Suprapubic skin (tissue), 4 donors: ENCODE measurements at regions not wholly inside any gene's neighbourhood (a gene's known extent, or its start where the extent isn't known, plus 50 kb on each side); places are given as distances from the start of the nearest gene placed in this dataset.
A peak's percentile ranks its signal among the peaks of the same experiment; 100 is the strongest.

Experiments
- DNase-seq, 2 donors: peaks; one replicate each; pipeline ENCODE4 v3.0.0-alpha.2; 2019; ENCODE audit warnings: low spot score in 2 of 2
- H3K27ac ChIP-seq: fragments of 200-600 bp; sonication (generic); one replicate; pipeline ENCODE4 v1.5.1; 2019
- H3K27me3 ChIP-seq: fragments of 200-600 bp; sonication (generic); one replicate; pipeline ENCODE4 v1.5.1; 2019
- H3K36me3 ChIP-seq: fragments of 200-600 bp; sonication (generic); one replicate; pipeline ENCODE4 v1.5.1; 2019
- H3K4me1 ChIP-seq: fragments of 200-600 bp; sonication (generic); one replicate; pipeline ENCODE4 v1.5.1; 2019
- H3K4me3 ChIP-seq: fragments of 200-600 bp; sonication (generic); one replicate; pipeline ENCODE4 v1.5.1; 2019; ENCODE audit warnings: mild to moderate bottlenecking
- H3K9me3 ChIP-seq: fragments of 200-600 bp; sonication (generic); one replicate; pipeline ENCODE4 v1.5.1; 2019
- EP300 ChIP-seq: sonication (generic); formaldehyde crosslinking; IDR thresholded peaks from one replicate; pipeline ENCODE4 v1.6.1; 2017; ENCODE audit warnings: antibody characterized with exemption
- POLR2A ChIP-seq, 2 donors: fragments of 450-650 bp; IDR thresholded peaks; one replicate each; pipeline ENCODE4 v1.6.1; 2017; ENCODE audit warnings: antibody characterized with exemption in 2 of 2, mild to moderate bottlenecking in 2 of 2, moderate library complexity in 2 of 2
- POLR2AphosphoS5 ChIP-seq, 3 donors: sonication (generic); formaldehyde crosslinking; IDR thresholded peaks; one replicate each; pipeline ENCODE4 v1.6.1; 2017; ENCODE audit warnings: antibody characterized with exemption in 3 of 3
- WGBS: methylation state at CpG from one replicate; pipeline ENCODE4 v1.1.5; 2018; 5-methylcytosine and 5-hydroxymethylcytosine counted together
- TF ChIP-seq, protein P1 (sequence below), 2 donors: fragments of 200-600 bp in 1 of 2; fragments of 450-650 bp in 1 of 2; sonication (generic) in 1 of 2; IDR thresholded peaks; one replicate each; pipeline ENCODE4 v1.5.1; 2016 to 2019; ENCODE audit warnings: antibody characterized with exemption in 2 of 2, mild to moderate bottlenecking in 1 of 2, moderate library complexity in 1 of 2

DNA sequence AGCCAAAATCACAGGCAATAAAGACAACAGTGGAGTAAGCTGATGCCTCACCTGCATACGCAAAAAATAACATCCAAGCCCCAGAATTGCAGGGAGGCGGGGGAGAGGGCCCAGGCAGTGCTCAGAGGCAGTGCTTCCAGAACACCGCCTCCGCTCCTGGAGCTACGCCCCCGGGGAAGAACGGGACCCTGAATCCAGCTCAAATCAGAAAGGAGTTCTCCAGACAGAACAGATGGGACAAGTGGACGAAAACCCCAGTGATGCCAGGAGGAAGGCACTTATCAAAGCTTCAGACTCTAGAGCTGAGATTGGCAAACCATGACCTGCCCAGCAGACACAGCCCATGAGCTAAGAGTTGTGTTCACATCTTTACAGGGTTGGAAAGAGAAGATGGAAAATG, 683.9 kb downstream of the TBC1D22A start:
- Histone ChIP-seq H3K36me3 (no peaks in the 10 kb centered on the region), H3K27ac (no peak overlapping the region), H3K4me3 (no peak overlapping the region), H3K9me3 (no peaks in the 10 kb centered on the region), H3K27me3 (peaks cover 24% of the 10 kb centered on the region), H3K4me1 (no peaks in the 10 kb centered on the region)
- no peak for DNase-seq
- no peak for TF ChIP-seq POLR2AphosphoS5 (IDR thresholded peaks at IDR 0.05)
- TF ChIP-seq POLR2A (IDR thresholded peaks at IDR 0.05), result no peak
- no peak for TF ChIP-seq EP300
- 88% methylated on average over 8 of the region's 8 CpGs for WGBS

DNA sequence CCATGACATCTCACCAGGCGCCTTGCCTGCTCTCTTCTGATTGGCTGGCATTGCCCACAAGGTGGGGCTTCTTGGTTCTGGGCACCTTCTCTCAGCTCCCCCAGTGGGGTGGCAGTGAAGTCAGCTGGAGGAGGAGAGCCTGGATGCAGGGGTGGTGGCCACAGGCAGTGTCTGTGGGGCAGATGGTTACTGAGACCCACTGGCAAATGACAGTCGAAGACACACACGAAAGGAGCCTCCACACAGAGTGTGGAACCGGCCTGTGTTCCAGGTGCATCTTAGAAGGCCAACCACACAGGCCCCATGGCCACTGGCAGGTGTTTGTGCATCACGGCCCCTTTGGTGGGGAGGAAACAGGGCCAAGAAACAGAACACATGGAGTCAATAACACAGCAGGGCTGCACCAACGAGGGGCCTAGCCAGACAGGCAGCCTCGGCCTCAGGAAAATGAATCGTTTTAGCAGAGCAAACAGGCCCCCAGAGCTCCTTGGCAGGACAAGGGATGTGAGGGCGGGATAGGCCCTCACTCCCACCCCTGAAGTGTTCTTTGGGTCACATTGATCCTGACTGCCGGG, 683.4 kb downstream of the TBC1D22A start:
- no peaks in the 10 kb centered on the region for H3K4me1 ChIP-seq
- DNase-seq, result peak in 1 of 2 donors; percentile 28

DNA sequence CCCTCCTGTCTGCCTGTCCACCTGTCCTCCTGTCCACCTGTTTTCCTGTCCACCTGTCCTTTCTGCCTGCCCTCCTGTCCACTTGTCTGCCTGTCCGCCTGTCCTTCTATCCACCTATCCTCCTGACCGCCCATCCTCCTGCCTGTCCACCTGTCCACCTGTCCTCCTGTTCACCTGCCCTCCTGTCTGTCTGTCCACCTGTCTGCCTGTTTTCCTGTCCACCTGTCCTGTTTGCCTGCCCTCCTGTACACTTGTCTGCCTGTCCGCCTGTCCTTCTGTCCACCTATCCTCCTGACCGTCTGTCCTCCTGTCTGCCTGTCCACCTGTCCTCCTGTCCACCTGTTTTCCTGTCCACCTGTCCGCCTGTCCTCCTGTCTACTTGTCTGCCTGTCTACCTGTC, 682.8 kb downstream of the TBC1D22A start:
- Histone ChIP-seq H3K27ac (no peak overlapping the region), H3K27me3 (peaks cover 23% of the 10 kb centered on the region), H3K36me3 (no peaks in the 10 kb centered on the region), H3K4me3 (no peak overlapping the region), H3K4me1 (no peaks in the 10 kb centered on the region), H3K9me3 (no peaks in the 10 kb centered on the region)
- peak in 1 of 2 donors; percentile 43 for DNase-seq
- TF ChIP-seq, protein P1, sequence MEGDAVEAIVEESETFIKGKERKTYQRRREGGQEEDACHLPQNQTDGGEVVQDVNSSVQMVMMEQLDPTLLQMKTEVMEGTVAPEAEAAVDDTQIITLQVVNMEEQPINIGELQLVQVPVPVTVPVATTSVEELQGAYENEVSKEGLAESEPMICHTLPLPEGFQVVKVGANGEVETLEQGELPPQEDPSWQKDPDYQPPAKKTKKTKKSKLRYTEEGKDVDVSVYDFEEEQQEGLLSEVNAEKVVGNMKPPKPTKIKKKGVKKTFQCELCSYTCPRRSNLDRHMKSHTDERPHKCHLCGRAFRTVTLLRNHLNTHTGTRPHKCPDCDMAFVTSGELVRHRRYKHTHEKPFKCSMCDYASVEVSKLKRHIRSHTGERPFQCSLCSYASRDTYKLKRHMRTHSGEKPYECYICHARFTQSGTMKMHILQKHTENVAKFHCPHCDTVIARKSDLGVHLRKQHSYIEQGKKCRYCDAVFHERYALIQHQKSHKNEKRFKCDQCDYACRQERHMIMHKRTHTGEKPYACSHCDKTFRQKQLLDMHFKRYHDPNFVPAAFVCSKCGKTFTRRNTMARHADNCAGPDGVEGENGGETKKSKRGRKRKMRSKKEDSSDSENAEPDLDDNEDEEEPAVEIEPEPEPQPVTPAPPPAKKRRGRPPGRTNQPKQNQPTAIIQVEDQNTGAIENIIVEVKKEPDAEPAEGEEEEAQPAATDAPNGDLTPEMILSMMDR (IDR thresholded peaks at IDR 0.05), result no peak
- no peak for TF ChIP-seq POLR2AphosphoS5 (IDR thresholded peaks at IDR 0.05)
- TF ChIP-seq POLR2A (IDR thresholded peaks at IDR 0.05), result no peak
- TF ChIP-seq EP300, result no peak
- 79% methylated on average over 5 of the region's 5 CpGs for WGBS

More for the DNA sequence above, 683.4 kb downstream of the TBC1D22A start:
- Histone ChIP-seq H3K36me3 (no peaks in the 10 kb centered on the region), H3K27ac (no peak overlapping the region), H3K4me3 (no peak overlapping the region), H3K9me3 (no peaks in the 10 kb centered on the region), H3K27me3 (peaks cover 24% of the 10 kb centered on the region)
- TF ChIP-seq, protein P1 (IDR thresholded peaks at IDR 0.05), result no peak
- no peak for TF ChIP-seq POLR2AphosphoS5 (IDR thresholded peaks at IDR 0.05)
- no peak for TF ChIP-seq EP300
- no peak for TF ChIP-seq POLR2A (IDR thresholded peaks at IDR 0.05)
- 71% methylated on average over 10 of the region's 10 CpGs for WGBS

DNA sequence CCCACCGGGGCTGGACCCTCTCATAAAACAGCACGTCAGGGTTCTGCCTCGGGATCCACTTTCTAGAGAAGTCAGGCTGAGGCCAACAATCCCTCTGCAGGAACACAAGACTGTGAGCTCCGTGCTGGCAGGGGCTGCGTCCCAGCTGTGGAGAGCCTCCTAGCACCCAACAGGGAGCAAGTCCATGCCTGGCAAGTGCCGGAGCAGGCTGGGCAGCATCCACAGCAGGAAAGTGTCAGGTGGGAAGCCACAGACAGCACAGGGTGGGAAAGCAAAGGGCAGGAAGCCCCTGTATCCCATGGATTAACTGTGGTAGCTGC, 682.3 kb downstream of the TBC1D22A start:
- no peaks in the 10 kb centered on the region for H3K9me3 ChIP-seq
- no peak overlapping the region for H3K27ac ChIP-seq
- peaks cover 18% of the 10 kb centered on the region for H3K27me3 ChIP-seq
- no peak for DNase-seq
- H3K4me1 ChIP-seq, result no peaks in the 10 kb centered on the region
- H3K36me3 ChIP-seq, result no peaks in the 10 kb centered on the region
- 78% methylated on average over 5 of the region's 6 CpGs for WGBS
- TF ChIP-seq, protein P1 (IDR thresholded peaks at IDR 0.05), result no peak
- TF ChIP-seq POLR2AphosphoS5 (IDR thresholded peaks at IDR 0.05), result no peak
- TF ChIP-seq EP300, result no peak
- no peak for TF ChIP-seq POLR2A (IDR thresholded peaks at IDR 0.05)
- no peak overlapping the region for H3K4me3 ChIP-seq

DNA sequence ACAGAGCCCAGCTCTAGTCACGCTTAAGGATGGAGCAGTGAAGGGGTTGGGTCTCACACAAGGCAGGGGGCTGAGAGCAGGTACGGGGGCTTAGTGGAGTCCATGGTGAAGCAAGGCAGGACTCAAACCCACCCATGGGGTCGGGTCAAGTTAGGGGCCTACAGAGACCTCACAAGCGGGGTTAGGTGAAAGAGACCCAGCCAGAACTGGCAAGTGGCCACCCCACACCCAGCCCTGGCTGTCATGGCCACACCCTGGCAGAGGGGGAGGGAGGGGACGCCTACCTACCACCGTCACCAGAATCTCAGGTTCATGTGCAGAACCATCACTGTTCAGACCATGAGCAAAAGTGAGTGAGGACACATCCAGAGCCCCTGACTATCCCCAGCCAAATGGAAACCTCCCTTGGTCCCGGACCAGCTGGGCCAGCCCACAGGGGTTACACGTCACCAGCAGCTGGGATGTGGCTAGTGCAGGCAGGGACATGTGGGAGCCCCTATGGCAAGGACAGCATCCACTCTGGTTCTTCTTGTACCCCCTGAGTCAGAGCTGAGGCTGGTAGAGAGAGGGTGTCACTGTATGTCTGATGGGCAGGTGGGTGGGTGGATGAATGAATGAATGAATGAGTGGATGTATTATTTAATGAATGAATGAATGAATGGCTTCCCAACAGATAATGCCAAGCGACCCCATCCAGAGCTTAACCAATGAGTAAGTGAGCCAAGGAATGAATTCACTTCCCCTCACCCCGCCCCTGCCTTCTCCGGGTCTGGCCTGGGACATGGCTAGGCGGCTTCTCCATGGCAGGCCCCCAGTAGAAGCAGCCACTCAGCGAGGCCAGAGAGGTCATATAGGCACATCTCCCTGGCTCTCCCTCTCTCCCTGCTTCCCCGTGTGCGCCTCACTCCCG, 681.6 kb downstream of the TBC1D22A start:
- Histone ChIP-seq H3K27me3 (peaks cover 14% of the 10 kb centered on the region), H3K27ac (no peak overlapping the region), H3K9me3 (no peaks in the 10 kb centered on the region), H3K36me3 (no peaks in the 10 kb centered on the region), H3K4me1 (no peaks in the 10 kb centered on the region), H3K4me3 (no peak overlapping the region)
- no peak for DNase-seq
- 80% methylated on average over 16 of the region's 16 CpGs for WGBS
- TF ChIP-seq EP300, result no peak
- TF ChIP-seq, protein P1 (IDR thresholded peaks at IDR 0.05), result no peak
- TF ChIP-seq POLR2AphosphoS5 (IDR thresholded peaks at IDR 0.05), result no peak
- TF ChIP-seq POLR2A (IDR thresholded peaks at IDR 0.05), result no peak
